Esophagus muscularis mucosa (tissue), 3 donors: ENCODE measurements at regions not wholly inside any gene's neighbourhood (a gene's known extent, or its start where the extent isn't known, plus 50 kb on each side); places are given as distances from the start of the nearest gene placed in this dataset.

Experiments used
- EP300 ChIP-seq: sonication (generic); formaldehyde crosslinking; IDR thresholded peaks from one replicate; pipeline ENCODE4 v1.6.1; 2017; ENCODE audit warnings: antibody characterized with exemption
- TF ChIP-seq, protein P1 (sequence below), 3 experiments: fragments of 200-600 bp in 2 of 3; fragments of 450-650 bp in 1 of 3; sonication (generic) in 2 of 3; IDR thresholded peaks; one replicate each; pipeline ENCODE4 v1.5.1; 2017 to 2019; ENCODE audit warnings: antibody characterized with exemption in 3 of 3, mild to moderate bottlenecking in 2 of 3, moderate library complexity in 1 of 3

- TF ChIP-seq, protein P1, sequence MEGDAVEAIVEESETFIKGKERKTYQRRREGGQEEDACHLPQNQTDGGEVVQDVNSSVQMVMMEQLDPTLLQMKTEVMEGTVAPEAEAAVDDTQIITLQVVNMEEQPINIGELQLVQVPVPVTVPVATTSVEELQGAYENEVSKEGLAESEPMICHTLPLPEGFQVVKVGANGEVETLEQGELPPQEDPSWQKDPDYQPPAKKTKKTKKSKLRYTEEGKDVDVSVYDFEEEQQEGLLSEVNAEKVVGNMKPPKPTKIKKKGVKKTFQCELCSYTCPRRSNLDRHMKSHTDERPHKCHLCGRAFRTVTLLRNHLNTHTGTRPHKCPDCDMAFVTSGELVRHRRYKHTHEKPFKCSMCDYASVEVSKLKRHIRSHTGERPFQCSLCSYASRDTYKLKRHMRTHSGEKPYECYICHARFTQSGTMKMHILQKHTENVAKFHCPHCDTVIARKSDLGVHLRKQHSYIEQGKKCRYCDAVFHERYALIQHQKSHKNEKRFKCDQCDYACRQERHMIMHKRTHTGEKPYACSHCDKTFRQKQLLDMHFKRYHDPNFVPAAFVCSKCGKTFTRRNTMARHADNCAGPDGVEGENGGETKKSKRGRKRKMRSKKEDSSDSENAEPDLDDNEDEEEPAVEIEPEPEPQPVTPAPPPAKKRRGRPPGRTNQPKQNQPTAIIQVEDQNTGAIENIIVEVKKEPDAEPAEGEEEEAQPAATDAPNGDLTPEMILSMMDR (IDR thresholded peaks at IDR 0.05) = no peak
- TF ChIP-seq EP300 = no peak
These were observed 125.7 kb downstream of the TTLL2 start for GRCh38 chr6:167450626-167451025.
